ENCODE measurements at regions not wholly inside any gene's neighbourhood (a gene's known extent, or its start where the extent isn't known, plus 50 kb on each side); places are given as distances from the start of the nearest gene placed in this dataset.
"Not testable (repeated sequence)": the region's sequence is repeated elsewhere in the genome, so short reads cannot be mapped to it uniquely, and the experiment has no call there.

DNA sequence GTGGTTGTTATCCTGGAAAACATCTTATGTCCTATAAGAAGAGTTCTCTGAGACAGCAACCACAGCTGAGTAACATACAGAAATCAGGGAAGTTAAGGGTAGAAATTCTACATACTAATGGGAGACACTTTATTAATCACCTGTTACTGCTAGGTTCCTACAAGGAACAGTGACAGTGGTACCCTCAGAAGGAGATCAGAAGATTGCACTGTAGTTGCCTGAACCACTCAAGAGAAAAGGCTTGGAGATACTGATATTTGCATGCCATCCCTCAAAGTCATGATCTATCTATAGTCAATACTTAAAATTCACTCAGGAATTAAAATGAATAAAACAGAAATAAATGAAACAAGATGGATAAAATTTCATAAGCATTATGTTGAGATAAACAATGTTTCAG lies 136.0 kb downstream of the LMLN start:
- no peak for DNase-seq

DNA sequence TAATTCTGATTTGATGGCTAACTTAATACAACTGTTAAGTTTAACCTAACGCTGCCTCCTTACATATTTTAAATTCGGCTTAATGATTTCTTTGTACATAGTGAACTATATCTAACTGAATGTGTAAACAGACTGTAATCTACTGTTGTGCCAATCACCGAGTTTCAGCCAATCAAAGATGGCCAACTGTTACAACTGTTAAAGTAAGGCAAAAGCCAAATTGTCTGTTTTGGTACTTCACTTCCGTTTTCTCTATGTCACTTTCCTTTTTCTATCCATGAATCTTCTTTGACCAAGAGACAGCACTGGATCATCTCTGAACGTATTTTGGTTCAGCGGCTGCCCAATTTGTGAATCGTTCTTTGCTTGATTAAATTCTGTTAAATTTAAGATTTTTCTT lies 137.0 kb downstream of the LMLN start:
- no peak for DNase-seq

DNA sequence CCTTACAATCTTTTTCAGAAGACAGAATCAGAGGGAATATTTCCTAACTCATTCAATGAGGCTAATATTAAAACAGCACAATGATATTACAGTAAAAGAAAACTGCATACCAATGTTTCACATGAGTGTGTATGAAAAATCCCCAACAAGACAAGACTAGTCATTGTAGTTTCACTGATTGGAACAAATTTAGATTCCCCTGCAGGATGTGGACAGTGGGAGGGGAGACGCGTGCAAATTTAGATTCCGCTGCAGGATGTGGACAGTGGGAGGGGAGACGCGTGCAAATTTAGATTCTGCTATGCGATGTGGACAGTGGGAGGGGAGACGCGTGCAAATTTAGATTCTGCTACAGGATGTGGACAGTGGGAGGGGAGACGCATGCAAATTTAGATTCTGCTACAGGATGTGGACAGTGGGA lies 138.7 kb downstream of the LMLN start:
- not testable (repeated sequence) for DNase-seq

DNA sequence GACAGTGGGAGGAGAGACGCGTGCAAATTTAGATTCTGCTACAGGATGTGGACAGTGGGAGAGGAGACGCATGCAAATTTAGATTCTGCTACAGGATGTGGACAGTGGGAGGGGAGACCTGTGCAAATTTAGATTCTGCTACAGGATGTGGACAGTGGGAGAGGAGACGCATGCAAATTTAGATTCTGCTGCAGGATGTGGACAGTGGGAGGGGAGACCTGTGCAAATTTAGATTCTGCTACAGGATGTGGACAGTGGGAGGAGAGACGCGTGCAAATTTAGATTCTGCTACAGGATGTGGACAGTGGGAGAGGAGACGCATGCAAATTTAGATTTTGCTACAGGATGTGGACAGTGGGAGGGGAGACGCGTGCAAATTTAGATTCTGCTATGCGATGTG lies 143.1 kb downstream of the LMLN start:
- not testable (repeated sequence) for DNase-seq

DNA sequence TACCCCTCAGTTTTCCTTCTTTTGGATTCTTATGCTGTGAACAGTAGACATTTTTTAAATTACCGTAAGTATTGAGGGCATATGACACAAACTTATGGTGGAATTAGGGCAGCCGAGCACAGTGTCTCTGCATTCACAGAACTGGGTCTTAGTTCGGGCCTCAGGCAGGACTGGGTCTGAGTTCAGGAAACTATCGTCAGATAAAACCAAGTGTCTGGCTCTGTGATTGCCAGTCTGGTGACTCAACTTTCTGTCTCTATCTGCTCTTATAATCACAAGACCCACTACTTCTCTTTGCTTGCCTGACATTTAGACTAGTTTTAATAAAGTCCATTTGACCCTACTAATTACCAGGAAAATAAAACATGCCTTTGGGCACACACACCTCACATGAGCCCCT lies 146.2 kb downstream of the LMLN start:
- DNase-seq, result no peak

DNA sequence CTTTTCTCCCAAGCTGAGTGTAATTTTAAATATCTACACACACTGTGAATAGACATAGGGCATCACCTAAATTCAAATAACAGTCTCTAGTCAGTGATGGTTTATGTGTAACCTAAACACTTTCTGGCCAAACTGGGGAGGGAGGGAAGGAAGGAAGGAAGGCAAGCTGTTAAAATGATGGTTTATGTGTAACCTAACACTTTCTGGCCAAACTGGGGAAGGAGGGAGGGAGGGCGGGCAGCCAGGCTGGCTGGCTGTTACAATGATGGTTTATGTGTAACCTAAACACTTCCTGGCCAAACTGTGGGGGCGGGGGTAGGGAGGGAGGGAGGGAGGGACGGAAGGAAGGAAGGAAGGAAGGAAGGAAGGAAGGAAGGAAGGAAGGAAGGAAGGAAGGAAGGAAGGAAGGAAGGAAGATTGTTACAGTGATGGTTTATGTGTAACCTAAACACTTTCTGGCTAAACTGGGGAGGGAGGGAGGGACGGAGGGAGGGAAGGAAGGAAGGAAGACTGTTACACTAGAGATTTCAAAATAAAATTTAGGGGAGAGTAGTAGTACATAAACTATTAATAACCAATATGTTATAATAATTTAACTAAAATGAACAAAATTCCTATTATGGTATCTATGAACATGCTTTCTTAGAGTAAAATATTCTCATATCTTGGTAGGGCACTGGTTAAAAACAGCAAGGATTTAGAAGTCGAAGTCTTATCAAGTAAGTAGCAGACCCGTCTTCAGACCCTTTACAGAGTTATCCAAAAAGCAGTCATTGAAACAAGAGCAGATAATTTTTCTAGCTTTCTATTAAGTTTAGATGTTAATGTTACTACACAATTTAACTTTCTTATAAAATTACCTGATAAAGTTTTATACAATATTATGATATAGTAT lies 148.1 kb downstream of the LMLN start:
- DNase-seq, result no peak

DNA sequence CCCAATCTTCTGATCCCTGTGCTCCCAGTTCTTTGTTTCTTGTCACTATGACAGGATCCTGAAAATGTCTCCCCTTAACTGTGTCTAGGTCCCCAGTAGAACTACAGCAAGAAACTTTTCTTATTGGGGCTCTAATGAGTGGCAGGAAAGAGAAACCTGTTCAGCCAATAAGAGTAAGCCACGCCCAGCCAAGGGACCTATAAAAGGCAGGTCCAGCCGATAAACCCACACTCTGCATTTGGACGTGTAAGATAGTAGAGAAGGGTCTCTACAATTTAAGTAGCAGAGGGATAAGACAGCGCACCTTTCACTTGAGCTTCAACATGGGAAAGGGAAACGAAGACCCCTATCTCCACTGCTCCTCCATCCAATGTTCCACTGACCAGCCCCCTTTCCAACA lies 149.9 kb downstream of the LMLN start:
- no peak for DNase-seq

DNA sequence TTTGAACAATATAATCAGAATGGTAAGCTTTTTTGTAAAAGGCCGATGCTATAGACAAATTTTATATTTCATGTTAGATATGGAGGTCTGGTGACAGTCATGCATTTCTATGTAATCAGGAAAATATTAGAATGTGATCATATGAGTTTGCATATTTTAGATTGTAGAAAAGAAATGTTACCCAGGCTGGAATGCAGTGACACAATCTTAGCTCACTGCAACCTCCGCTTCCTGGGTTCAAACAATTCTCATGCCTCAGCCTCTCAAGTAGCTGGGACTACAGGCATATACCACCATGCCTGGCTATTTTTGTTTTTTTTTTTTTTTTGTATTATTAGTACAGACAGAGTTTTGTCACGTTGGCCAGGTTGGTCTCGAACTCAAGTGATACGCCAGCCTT lies 152.0 kb downstream of the LMLN start:
- no peak for DNase-seq

DNA sequence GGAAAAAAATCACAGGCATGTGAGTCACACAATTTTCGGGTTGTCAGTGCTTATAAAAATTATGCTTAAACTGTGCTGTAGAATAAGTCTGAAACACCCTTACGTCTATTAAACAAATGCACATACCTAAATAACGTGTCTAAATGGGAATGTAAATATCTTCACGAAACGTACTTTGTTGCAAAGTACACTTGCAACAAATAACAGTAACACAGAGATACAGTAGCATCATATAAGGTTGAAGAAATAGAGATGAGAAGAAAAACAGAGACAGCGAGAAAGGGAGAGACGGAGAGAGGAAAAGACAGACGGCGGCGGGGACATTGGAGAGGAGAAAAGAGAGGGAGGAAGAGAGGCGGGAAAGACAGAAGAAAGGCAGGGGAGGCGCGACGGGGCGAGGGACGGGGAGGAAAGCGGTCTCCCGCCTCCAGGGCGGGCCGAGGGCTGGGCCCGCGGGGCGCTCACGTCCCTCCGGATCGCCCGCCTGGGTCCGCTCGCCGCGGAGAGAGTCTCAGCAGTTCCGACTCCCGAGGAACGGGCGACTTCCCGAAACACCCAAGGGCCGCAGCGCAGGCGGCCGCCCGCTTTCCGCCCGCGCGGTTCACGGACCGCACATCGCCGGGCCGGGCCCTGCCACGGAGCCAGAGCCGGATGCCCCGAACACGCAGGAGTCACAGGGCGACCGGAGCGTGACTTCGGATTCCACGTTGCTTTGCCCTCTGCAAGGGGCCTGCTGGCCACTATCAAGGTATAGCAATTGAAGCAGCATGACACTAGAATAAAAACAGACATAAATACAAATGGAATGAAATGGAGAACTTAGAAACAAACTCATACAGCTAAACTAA lies 153.4 kb downstream of the LMLN start:
- DNase-seq, result peak; percentile 33

DNA sequence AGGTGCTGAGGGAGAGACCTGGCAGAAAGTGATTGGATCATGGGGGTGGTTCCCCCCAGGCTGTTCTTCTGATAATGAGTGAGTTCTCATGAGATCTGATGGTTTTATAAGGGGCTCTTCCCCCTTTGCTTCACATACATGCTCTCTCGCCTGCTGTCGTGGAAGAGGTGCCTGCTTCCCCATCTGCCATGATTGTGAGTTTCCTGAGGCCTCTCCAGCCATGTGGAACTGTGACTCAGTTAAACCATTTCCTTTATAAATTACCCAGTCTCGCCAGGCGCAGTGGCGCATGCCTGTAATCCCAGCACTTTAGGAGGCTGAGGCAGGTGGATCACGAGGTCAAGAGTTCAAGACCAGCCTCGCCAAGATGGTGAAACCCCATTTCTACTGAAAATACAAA lies 154.5 kb downstream of the LMLN start:
- not testable (repeated sequence) for DNase-seq

DNA sequence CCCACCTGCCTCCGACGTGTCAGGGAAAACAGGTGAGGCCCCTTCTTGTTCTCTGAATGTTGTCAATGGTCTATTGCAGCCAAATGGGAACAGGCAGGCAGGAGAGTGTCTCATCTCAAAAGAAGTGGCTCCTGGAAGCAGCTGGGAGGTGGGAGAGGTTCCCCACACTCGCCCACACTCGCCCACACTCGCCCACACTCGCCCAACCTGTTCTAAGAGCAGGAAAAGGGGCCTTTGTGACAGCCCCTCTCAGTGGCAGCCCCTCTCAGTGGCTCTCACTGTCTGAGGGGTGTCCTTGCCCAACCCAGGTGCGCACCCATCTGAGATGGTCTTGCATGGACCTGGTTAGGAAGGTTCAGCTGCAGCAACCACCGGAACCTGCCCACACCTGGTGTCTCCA lies 162.2 kb downstream of the LMLN start:
- DNase-seq, result not testable (repeated sequence)

DNA sequence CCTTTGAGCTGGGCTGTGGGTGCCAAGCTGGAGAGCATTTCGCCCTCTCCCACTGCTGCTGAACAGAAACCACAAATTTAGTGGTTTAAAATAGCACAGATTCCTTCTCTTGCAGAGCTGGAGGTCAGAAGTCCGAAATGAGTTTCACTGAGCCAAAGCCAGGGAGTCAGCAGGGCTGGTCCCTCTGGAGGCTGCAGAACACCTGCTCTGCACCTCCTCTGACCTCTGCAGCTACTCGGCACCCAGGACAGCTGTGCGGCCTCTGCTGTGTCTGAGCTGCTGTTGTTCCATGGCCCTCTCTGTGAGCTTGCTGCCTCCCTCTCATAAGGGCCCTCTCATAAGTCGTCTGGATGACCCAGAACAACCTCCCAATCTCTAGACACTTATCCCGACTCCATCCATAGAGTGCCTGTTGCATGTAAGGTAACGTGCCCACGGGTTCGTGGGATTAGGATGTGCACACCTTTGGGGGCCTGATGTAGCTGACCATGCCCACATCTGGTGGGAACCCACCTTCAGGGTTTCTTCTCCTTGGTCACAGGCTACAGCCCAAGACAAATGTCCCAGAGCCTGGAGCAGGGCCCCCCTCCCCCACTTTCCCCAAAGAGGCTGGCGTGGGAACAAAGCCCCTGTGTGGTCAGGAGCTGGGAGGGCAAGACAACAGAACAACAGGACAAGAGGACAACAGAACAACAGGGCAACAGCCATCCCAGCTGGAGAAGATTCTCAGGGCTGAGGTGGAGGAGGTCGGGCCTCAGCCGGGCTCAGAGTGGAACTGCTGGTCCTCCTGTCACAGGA lies 177.2 kb downstream of the LMLN start:
- not testable (repeated sequence) for DNase-seq

DNA sequence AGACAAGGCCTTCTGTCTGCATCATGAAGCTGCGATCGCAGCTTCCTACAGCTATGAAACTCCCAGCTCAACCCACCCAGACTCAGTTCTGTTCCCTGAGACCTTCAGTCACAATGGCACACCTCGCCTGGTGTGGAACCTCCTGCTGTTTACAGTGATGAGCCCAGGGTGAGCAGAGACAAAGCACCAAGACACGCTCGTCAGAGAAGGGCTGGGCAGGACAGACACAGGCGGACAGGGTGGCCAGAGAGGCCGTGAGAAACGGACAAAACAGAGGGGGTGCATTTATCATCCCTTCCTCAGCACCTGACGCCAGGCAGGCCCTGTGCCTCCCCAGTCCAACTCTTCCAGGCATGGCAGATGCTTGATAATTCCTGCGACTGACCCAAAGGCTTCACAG lies 178.2 kb downstream of the LMLN start:
- DNase-seq, result not testable (repeated sequence)

DNA sequence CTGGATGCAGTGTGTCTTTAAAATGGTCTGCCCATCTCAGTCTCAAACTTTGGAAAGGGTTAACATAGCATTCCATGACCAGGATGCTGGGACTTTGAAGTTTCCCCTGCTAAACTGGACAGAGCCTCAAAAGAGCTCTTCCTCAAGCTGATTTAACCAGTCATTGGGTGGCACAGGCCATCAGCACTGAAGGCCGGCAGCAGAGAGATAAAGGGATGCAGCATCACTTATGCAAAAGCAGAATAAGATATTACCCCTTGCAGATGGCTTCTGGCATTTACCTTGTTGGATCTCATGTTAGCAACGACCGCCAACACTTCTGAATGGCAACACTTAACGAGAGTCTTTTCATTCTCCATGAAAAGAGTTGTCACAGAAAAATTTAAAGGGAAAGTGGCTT lies 179.0 kb downstream of the LMLN start:
- DNase-seq, result not testable (repeated sequence)

DNA sequence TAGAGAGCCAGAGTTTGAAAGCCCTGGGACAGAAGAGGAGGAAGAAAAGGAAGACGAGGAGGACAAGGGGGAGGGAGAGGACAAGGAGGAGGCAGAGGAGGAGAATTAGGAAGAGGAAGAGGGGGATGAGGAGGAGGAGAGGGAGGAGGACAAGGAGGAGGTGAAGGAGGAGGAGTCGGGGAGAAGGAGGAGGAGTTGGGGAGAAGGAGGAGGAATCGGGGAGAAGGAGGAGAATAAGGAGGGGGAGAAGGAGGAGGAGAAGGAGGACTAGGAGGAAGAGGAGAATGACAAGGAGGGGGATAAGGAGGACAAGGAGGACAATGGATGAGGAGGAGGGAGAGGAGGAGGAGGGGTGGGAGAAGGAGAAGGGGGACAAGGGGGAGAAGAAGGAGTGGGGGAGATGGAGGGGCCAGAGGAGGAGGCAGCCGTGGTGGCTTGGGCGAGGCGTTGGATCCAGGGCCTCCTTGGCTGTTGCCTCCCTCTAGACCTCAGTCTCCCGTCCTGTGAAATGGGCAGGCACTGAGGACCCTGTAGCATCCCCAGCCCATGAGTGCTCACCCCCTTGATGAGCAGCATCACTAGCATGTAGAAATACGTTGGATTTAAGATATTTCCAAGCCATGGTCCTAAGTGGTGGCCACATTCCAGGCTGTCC lies 179.6 kb downstream of the LMLN start:
- DNase-seq, result not testable (repeated sequence)

DNA sequence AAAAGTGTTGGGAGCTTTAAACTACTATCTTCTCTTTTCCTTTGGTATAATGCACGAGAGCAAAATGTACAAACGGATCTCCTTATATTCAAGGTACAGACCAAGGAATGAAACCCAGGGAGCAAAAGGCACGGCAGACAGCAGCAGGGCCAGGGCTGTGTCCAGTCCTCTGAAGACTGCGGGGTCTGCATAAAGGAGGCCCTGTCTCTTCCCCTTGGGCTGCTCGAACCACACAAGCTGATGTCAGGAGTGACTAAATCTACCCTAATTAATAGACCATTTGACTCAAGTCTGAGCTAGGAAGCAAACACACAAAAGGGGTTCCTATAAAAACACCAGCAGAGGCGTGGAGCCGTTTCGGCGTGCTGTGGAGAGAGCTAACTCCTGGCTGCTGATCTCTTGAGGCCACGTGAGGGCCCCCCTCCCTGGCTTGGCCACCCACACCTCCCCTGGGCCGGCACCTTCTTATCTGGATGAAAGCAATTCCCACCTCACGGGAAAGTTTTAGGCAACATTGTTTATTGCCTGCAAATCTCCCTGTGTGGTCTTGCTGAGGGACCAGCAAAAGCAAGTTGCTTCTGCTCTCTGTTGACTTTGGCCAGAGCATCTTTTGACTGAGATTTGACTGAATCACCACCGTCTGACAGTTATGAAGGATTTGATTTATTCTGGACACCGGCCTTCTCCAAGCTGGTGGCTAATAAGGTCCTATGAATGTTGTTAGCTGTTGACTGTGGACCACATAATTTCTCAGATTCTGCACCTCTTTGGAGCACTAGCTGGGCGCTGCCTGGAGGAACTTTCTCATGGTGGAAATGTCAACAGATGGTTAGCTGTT lies 183.5 kb downstream of the LMLN start:
- not testable (repeated sequence) for DNase-seq

DNA sequence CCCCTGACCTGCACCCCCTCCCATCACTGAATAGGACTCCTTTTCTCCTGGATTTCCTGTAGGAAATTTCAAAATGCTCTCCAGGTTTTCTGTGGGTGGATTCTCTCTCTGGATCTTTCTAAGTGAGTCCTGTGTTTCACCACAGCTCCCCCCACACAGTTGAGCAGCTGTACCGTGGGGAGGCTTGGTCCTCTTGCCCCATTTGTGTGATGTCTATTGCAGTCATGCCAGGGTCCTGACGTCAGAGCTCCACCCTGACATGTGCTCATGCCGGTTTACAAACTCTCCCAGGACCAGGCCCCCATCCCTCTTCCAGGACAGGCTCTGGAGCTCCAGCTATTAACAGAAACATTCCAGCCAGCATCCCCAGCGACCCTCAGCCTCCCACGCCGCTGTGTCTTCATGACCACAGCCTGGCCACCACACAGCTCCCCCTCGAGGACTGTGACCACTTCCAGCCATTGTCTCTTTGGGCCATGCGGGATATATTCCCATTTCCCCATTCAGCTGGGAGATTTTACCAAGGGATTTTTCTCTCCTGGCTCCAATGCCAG lies 185.3 kb downstream of the LMLN start:
- DNase-seq, result peak; percentile 75

DNA sequence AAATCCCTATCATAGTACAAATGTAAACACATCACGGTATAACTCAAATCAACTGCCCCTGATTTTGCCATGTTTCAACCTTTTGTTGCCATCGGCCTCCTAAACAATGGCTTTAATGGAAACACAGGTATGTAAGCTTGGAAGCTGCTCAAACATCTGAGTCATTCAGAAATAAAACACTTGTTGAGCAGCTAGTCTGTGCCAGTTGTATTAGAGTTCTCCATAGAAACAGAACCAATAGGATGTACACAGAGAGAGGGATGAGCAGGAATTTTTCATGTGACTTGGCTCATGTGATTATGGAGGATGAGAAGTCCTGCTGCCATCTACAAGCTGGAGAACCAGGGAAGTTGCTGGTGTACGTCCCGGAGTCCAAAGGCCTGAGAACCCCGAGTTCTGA lies 186.1 kb downstream of the LMLN start:
- DNase-seq, result not testable (repeated sequence)

DNA sequence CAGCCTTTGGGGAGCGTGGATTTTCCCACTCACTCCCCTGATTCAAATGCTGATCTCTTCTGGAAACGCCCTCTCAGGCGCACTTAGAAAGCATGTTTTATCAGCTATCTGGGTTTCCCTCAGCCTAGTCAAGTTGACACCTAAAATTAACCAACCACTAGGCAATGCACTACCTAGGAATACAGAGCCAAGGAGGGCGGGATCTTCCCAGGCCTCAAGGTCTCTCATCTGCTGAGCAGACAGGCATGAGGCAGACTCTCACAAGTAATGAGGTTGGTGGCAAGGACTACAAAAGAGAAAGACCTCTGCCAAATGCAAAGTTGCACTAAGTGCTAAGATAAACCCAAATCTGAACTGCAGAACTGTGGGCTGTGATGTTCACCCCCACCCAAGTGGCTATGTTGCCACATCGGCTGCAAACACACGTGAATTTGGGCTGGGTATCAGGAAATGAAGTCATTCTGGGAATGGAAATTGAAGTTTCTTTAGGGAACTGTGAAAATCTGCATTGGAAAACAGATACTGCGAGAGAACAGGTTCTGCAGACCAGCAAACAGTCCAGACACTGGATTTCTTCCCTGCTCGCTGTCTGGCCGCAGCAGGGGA lies 186.6 kb downstream of the LMLN start:
- DNase-seq, result not testable (repeated sequence)

DNA sequence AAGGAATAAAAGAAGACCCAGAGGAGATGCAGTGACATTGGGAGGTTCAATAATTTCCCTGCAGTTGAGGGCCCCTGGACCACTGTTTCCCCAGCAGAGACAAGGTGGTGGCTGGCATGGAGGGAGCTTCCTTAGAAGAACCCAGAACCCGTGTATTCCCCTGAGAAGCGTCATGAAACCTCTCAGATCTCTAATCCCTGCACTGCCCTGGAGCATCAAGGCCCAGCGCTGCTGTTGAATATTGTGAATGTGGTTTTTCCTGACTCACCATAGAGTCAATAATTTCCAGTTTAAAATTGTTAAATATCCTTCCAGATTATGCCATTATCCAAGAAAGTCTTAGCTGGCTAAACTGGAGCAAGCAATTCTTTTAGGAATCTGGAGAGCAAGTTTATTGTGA lies 187.2 kb downstream of the LMLN start:
- not testable (repeated sequence) for DNase-seq

DNA sequence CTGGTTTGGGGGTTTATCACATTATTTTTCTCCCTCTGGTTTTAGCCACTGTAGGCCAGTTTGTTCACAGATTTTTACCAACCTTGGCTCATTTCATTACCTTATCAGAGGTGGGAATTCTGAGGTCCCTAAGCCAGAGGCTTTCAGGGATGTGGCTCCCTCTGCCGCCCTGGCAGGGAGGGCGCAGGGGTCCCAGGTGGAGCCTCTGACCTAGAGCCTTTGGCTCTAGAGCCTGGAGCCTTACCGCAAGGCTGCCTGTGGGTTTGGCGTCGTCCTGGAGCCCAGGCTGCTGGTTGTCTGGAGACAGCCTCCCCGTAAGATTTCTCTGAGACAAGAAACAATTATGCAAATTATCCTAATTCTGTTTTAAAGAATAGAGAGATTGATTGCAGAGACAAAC lies 188.0 kb downstream of the LMLN start:
- not testable (repeated sequence) for DNase-seq
